GM23338 (cell line): ENCODE measurements at regions not wholly inside any gene's neighbourhood (a gene's known extent, or its start where the extent isn't known, plus 50 kb on each side); places are given as distances from the start of the nearest gene placed in this dataset.

ENCODE experiments used
- CREB1 ChIP-seq: fragments of 250-450 bp; sonication (Bioruptor Pico); IDR thresholded peaks from 2 replicates; pipeline ENCODE4 v1.5.0; 2020; ENCODE audit warnings: low read depth, mild to moderate bottlenecking, moderate library complexity
- CTCF ChIP-seq, 2 experiments: fragments of 200-600 bp in 1 of 2; sonication (generic) in 1 of 2; conservative IDR thresholded peaks; 2 replicates each; pipeline versions ENCODE4 v1.5.1 to v1.6.1; 2016 to 2017; ENCODE audit warnings: antibody characterized with exemption in 2 of 2, low read depth in 2 of 2, mild to moderate bottlenecking in 2 of 2, moderate library complexity in 1 of 2
- ETS1 ChIP-seq: IDR thresholded peaks from 2 replicates; pipeline ENCODE4 v1.6.1; 2016; ENCODE audit warnings: antibody characterized with exemption
- EZH2 ChIP-seq: fragments of 200-600 bp; sonication (generic); IDR thresholded peaks from one replicate; pipeline ENCODE4 v1.8.0; 2017; ENCODE audit warnings: antibody characterized with exemption, mild to moderate bottlenecking, low read depth; ENCODE audit not compliant: unreplicated experiment
- EZH2phosphoT487 ChIP-seq: fragments of 200-600 bp; sonication (generic); IDR thresholded peaks from one replicate; pipeline ENCODE4 v1.8.1; 2018; ENCODE audit warnings: antibody characterized with exemption; ENCODE audit not compliant: unreplicated experiment
- JUNB ChIP-seq: IDR thresholded peaks from one replicate; pipeline ENCODE4 v1.6.1; 2016; ENCODE audit warnings: antibody characterized with exemption; ENCODE audit not compliant: unreplicated experiment
- NANOG ChIP-seq: IDR thresholded peaks from 2 replicates; pipeline ENCODE4 v1.6.1; 2016; ENCODE audit warnings: antibody characterized with exemption, borderline replicate concordance
- POLR2AphosphoS5 ChIP-seq: IDR thresholded peaks from 2 replicates; pipeline ENCODE4 v1.6.1; 2016; ENCODE audit warnings: antibody characterized with exemption, low read depth
- REST ChIP-seq: IDR thresholded peaks from one replicate; pipeline ENCODE4 v1.6.1; 2018; ENCODE audit warnings: antibody characterized with exemption; ENCODE audit not compliant: unreplicated experiment
- ZNF114 ChIP-seq: fragments of 250-450 bp; sonication (Bioruptor Pico); IDR thresholded peaks from 2 replicates; pipeline ENCODE4 v1.5.0; 2020; ENCODE audit warnings: mild to moderate bottlenecking, moderate library complexity
- ZNF331 ChIP-seq: fragments of 250-450 bp; sonication (Bioruptor Pico); IDR thresholded peaks from 2 replicates; pipeline ENCODE4 v1.5.0; 2020; ENCODE audit warnings: low read depth, mild to moderate bottlenecking, moderate library complexity
- ZNF462 ChIP-seq: fragments of 250-450 bp; sonication (Bioruptor Pico); IDR thresholded peaks from 2 replicates; pipeline ENCODE4 v1.5.0; 2020; ENCODE audit warnings: mild to moderate bottlenecking, moderate library complexity

GRCh38 chr12:46477541-46477940 is 105.0 kb upstream of the SLC38A2 start:
- no peak for TF ChIP-seq EZH2
- no peak for TF ChIP-seq REST
- TF ChIP-seq CTCF (conservative IDR thresholded peaks at IDR 0.05; ENCODE audit: low read depth in 2 of 2) = no peak
- TF ChIP-seq POLR2AphosphoS5 = no peak
- TF ChIP-seq JUNB = no peak
- TF ChIP-seq ZNF114 (CRISPR knock-in tag) = no peak
- no peak for TF ChIP-seq CREB1 (CRISPR knock-in tag)
- no peak for TF ChIP-seq EZH2phosphoT487
- TF ChIP-seq ZNF462 (CRISPR knock-in tag) = no peak
- TF ChIP-seq NANOG = no peak
- no peak for TF ChIP-seq ETS1
- TF ChIP-seq ZNF331 (CRISPR knock-in tag) = no peak
